A549 (cell line): ENCODE measurements at regions not wholly inside any gene's neighbourhood (a gene's known extent, or its start where the extent isn't known, plus 50 kb on each side); places are given as distances from the start of the nearest gene placed in this dataset.

Experiments
- ATAC-seq, 2 experiments: fragments of 200-7000 bp in 1 of 2; fragments of >200 bp in 1 of 2; cut with Nextera tagmentation in 1 of 2; cut with Tn5 transposase in 1 of 2; 3 replicates each; pipeline versions ENCODE4 v1.8.0 to v1.9.1; 2018 to 2020; ENCODE audit warnings: mild to moderate bottlenecking in 1 of 2, moderate library complexity in 1 of 2
- CTCF ChIA-PET: fragments of 300-600 bp; sonication (Branson Sonifier 250); formaldehyde crosslinking; extraction: SDS; loops from one replicate; lab custom pipeline; 2021; ENCODE audit warnings: antibody characterized with exemption, inconsistent platforms; lab: Yijun Ruan, JAX
- POLR2A ChIA-PET: fragments of 350-600 bp; formaldehyde crosslinking; extraction: SDS; loops from one replicate; lab custom pipeline; 2021; ENCODE audit warnings: antibody characterized with exemption, inconsistent platforms; lab: Yijun Ruan, JAX
- DNase-seq, 2 experiments: peaks; one replicate each; pipeline versions ENCODE4 v3.0.0 to v3.0.0-alpha.2; 2011 to 2016; ENCODE audit warnings: low read depth in 1 of 2, low spot score in 1 of 2
- FAIRE-seq: peaks from 2 replicates; lab custom pipeline; 2011; peaks lifted over from hg19 to GRCh38; lab: Jason Lieb, UNC
- H3K27ac ChIP-seq, 2 experiments: fragments of >200 bp; sonication (Bioruptor Twin); formaldehyde crosslinking; 3 replicates each; pipeline ENCODE4 v1.5.1; 2016 to 2017
- H3K4me1 ChIP-seq: fragments of >200 bp; sonication (Bioruptor Twin); formaldehyde crosslinking; 3 replicates; pipeline ENCODE4 v1.6.1; 2016
- H3K4me2 ChIP-seq: fragments of >200 bp; sonication (Bioruptor Twin); formaldehyde crosslinking; 3 replicates; pipeline ENCODE4 v1.6.1; 2016
- H3K4me3 ChIP-seq: fragments of >200 bp; sonication (Bioruptor Twin); formaldehyde crosslinking; 3 replicates; pipeline ENCODE4 v1.5.1; 2016
- H3K9me3 ChIP-seq: fragments of >200 bp; sonication (Bioruptor Twin); formaldehyde crosslinking; 3 replicates; pipeline ENCODE4 v1.6.1; 2016
- BHLHE40 ChIP-seq: IDR thresholded peaks from 2 replicates; pipeline ENCODE4 v1.6.1; 2012; ENCODE audit warnings: low read depth, low read length, inconsistent platforms
- CBX2 ChIP-seq: fragments of 200-600 bp; sonication (generic); IDR thresholded peaks from 2 replicates; pipeline ENCODE4 v1.6.1; 2016; ENCODE audit warnings: low read depth, mild to moderate bottlenecking, borderline replicate concordance
- CBX8 ChIP-seq: fragments of 200-600 bp; sonication (generic); IDR thresholded peaks from 2 replicates; pipeline ENCODE4 v1.6.1; 2016
- CHD4 ChIP-seq: fragments of 200-600 bp; sonication (generic); IDR thresholded peaks from 2 replicates; pipeline ENCODE4 v1.6.1; 2016; ENCODE audit warnings: antibody characterized with exemption, mild to moderate bottlenecking, borderline replicate concordance
- EHF ChIP-seq: fragments of 250-450 bp; sonication (Bioruptor Pico); IDR thresholded peaks from 2 replicates; pipeline ENCODE4 v1.5.0; 2020; ENCODE audit warnings: mild to moderate bottlenecking
- EHMT2 ChIP-seq: fragments of 200-600 bp; sonication (generic); IDR thresholded peaks from 2 replicates; pipeline ENCODE4 v1.6.1; 2016; ENCODE audit warnings: antibody characterized with exemption, low read depth, mild to moderate bottlenecking, moderate library complexity
- EP300 ChIP-seq, 2 experiments: fragments of >200 bp; sonication (Bioruptor Twin); formaldehyde crosslinking; IDR thresholded peaks; 2 replicates in 1 of 2; 3 replicates in 1 of 2; pipeline ENCODE4 v1.6.1; 2016 to 2017
- ESRRA ChIP-seq: fragments of 150-350 bp; IDR thresholded peaks from 2 replicates; pipeline ENCODE4 v1.6.1; 2014; ENCODE audit warnings: mild to moderate bottlenecking, low read length, borderline replicate concordance
- GATA3 ChIP-seq: IDR thresholded peaks from 2 replicates; pipeline ENCODE4 v1.6.1; 2012; ENCODE audit warnings: borderline replicate concordance
- HOXA7 ChIP-seq: fragments of 250-450 bp; sonication (Bioruptor Pico); IDR thresholded peaks from 2 replicates; pipeline ENCODE4 v1.5.0; 2020; ENCODE audit warnings: mild to moderate bottlenecking, moderate library complexity
- HOXB13 ChIP-seq: fragments of 250-450 bp; sonication (Bioruptor Pico); IDR thresholded peaks from 2 replicates; pipeline ENCODE4 v1.5.0; 2020; ENCODE audit warnings: low read depth, mild to moderate bottlenecking, moderate library complexity
- HOXB5 ChIP-seq: fragments of 250-450 bp; sonication (Bioruptor Pico); IDR thresholded peaks from 2 replicates; pipeline ENCODE4 v1.5.0; 2020; ENCODE audit warnings: mild to moderate bottlenecking, moderate library complexity
- JUNB ChIP-seq: fragments of >200 bp; sonication (Bioruptor Twin); formaldehyde crosslinking; IDR thresholded peaks from 2 replicates; pipeline ENCODE4 v1.6.1; 2016
- KDM1A ChIP-seq: fragments of 200-600 bp; sonication (generic); IDR thresholded peaks from 2 replicates; pipeline ENCODE4 v1.6.1; 2016; ENCODE audit warnings: low read depth, mild to moderate bottlenecking
- KDM5A ChIP-seq: fragments of 200-600 bp; sonication (generic); IDR thresholded peaks from 2 replicates; pipeline ENCODE4 v1.6.1; 2016; ENCODE audit warnings: antibody characterized with exemption, mild to moderate bottlenecking
- MAZ ChIP-seq: fragments of 150-350 bp; IDR thresholded peaks from 2 replicates; pipeline ENCODE4 v1.6.1; 2014; ENCODE audit warnings: antibody characterized with exemption, low read depth, low read length, borderline replicate concordance
- MYC ChIP-seq: IDR thresholded peaks from 2 replicates; pipeline ENCODE4 v1.6.1; 2012; ENCODE audit warnings: mild to moderate bottlenecking, inconsistent platforms, low read length, improper control_type of control experiment, borderline replicate concordance
- NFE2L2 ChIP-seq: fragments of 150-350 bp; conservative IDR thresholded peaks from 2 replicates; pipeline ENCODE4 v1.6.1; 2014; ENCODE audit warnings: low read length
- NPAS2 ChIP-seq: fragments of 250-450 bp; sonication (Bioruptor Pico); IDR thresholded peaks from 2 replicates; pipeline ENCODE4 v1.8.0; 2022; ENCODE audit warnings: mild to moderate bottlenecking, moderate library complexity, borderline replicate concordance
- POLR2AphosphoS2 ChIP-seq: conservative IDR thresholded peaks from 2 replicates; pipeline ENCODE4 v1.6.1; 2012; ENCODE audit warnings: low read length, improper control_type of control experiment, inconsistent platforms
- RAD21 ChIP-seq, 2 experiments: fragments of >200 bp in 1 of 2; sonication (Bioruptor Twin) in 1 of 2; formaldehyde crosslinking in 1 of 2; IDR thresholded peaks in 1 of 2; conservative IDR thresholded peaks in 1 of 2; 2 replicates in 1 of 2; 3 replicates in 1 of 2; pipeline ENCODE4 v1.6.1; 2012 to 2018; ENCODE audit warnings: inconsistent platforms in 1 of 2
- RFX5 ChIP-seq: fragments of 450-650 bp; IDR thresholded peaks from 2 replicates; pipeline ENCODE4 v1.7.1; 2014; ENCODE audit warnings: antibody characterized with exemption, mild to moderate bottlenecking, moderate library complexity
- RNF2 ChIP-seq: fragments of 200-600 bp; sonication (generic); IDR thresholded peaks from 2 replicates; pipeline ENCODE4 v1.6.1; 2016; ENCODE audit warnings: low read depth, mild to moderate bottlenecking, antibody characterized with exemption, moderate library complexity, borderline replicate concordance
- SREBF2 ChIP-seq: fragments of 450-650 bp; IDR thresholded peaks from 2 replicates; pipeline ENCODE4 v1.6.1; 2014; ENCODE audit warnings: mild to moderate bottlenecking, moderate library complexity
- TFCP2L1 ChIP-seq: fragments of 250-450 bp; sonication (Bioruptor Pico); IDR thresholded peaks from 2 replicates; pipeline ENCODE4 v1.5.0; 2021; ENCODE audit warnings: mild to moderate bottlenecking
- ZSCAN20 ChIP-seq: fragments of 250-450 bp; sonication (Bioruptor Pico); IDR thresholded peaks from 2 replicates; pipeline ENCODE4 v1.8.0; 2022; ENCODE audit warnings: mild to moderate bottlenecking, moderate library complexity
- WGBS: methylation state at CpG from one replicate; pipeline ENCODE4 v1.1.6; 2017; ENCODE audit errors: missing lambda C conversion rate; 5-methylcytosine and 5-hydroxymethylcytosine counted together
- TF ChIP-seq, protein P1 (sequence below): fragments of 150-350 bp; IDR thresholded peaks from 2 replicates; pipeline ENCODE4 v1.6.1; 2014; ENCODE audit warnings: low read depth, mild to moderate bottlenecking, low read length
- TF ChIP-seq, protein P2 (sequence below): IDR thresholded peaks from 2 replicates; pipeline ENCODE4 v1.6.1; 2012
- TF ChIP-seq, protein P3 (sequence below): fragments of >200 bp; sonication (Bioruptor Twin); formaldehyde crosslinking; IDR thresholded peaks from 3 replicates; pipeline ENCODE4 v1.5.1; 2016
- TF ChIP-seq, protein P4 (sequence below): fragments of >200 bp; sonication (Bioruptor Twin); formaldehyde crosslinking; IDR thresholded peaks from 2 replicates; pipeline ENCODE4 v1.6.1; 2016
- TF ChIP-seq, protein P5 (sequence below): fragments of >200 bp; sonication (Bioruptor Twin); formaldehyde crosslinking; IDR thresholded peaks from 3 replicates; pipeline ENCODE4 v1.6.1; 2016

DNA sequence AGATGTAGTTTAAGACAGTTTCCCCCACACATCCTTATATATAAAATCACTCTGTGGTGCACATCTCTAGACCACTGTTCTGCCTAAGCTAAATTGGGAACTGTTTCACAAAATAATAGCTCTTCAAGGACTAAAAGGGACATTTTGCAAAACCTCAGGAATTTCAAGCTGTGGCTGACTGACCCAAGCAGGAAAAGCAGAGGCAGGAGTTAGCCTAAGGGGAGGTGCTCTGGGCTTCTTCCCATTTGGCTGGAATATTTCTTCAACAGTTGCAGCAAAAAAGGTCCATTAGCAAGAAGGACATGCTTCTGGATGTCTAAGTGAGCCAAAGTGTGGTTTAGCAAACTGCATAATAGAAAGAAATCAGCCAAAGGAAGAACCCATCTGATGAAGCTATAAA, 551.2 kb upstream of the ANKRD30A start:
- H3K4me3 ChIP-seq, result no peak overlapping the region
- H3K4me2 ChIP-seq, result no peak overlapping the region
- H3K4me1 ChIP-seq, result no peaks in the 10 kb centered on the region
- H3K27ac ChIP-seq, result no peak overlapping the region
- POLR2A ChIA-PET, result no interaction called here
- 0 out of 3 replicates have a peak, but pooled peaks cover 5% of the 10 kb centered on the region for H3K9me3 ChIP-seq
- ATAC-seq, result no peak
- TF ChIP-seq CBX2 (no peak), HOXB5 (CRISPR knock-in tag) (no peak), EP300 (IDR thresholded peaks at IDR 0.05) (no peak)
- TF ChIP-seq, all 56 proteins: peak for 0
- CTCF ChIA-PET, result no interaction called here
- DNase-seq (no peak), FAIRE-seq (no peak)

DNA sequence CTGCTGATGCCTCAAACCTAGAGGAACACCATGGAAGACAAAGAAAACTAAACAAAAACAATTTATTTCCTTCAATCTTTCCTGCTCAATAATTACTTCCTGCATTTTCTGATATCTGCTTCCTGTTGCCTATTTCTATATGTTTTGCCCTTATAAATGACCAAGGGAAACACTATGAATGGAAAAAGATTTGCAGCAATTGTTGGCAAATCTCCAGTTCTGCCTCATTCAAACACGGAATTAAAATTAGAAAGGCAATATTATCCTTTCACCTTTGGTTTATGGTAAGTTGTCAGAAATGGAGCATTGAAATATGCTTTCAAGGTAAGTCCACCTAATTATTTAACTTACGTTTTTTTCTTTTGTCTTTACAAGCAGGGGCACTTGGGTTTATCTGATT, 552.2 kb upstream of the ANKRD30A start:
- no peak for ATAC-seq
- TF ChIP-seq TFCP2L1 (CRISPR knock-in tag) (no peak), RAD21 (conservative IDR thresholded peaks at IDR 0.05 in 1 of 2, IDR thresholded peaks at IDR 0.05 in 1 of 2) (no peak), CBX8 (no peak), RFX5 (no peak), HOXB13 (CRISPR knock-in tag) (no peak), EHF (CRISPR knock-in tag) (no peak), SREBF2 (no peak), NPAS2 (CRISPR knock-in tag) (no peak), CBX2 (no peak), HOXB5 (CRISPR knock-in tag) (no peak), KDM5A (no peak), ZSCAN20 (no peak), POLR2AphosphoS2 (no peak), NFE2L2 (no peak), JUNB (no peak), MYC (no peak), ESRRA (no peak), EHMT2 (no peak)
- TF ChIP-seq, protein P1, sequence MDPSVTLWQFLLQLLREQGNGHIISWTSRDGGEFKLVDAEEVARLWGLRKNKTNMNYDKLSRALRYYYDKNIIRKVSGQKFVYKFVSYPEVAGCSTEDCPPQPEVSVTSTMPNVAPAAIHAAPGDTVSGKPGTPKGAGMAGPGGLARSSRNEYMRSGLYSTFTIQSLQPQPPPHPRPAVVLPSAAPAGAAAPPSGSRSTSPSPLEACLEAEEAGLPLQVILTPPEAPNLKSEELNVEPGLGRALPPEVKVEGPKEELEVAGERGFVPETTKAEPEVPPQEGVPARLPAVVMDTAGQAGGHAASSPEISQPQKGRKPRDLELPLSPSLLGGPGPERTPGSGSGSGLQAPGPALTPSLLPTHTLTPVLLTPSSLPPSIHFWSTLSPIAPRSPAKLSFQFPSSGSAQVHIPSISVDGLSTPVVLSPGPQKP, result no peak
- TF ChIP-seq, protein P2, sequence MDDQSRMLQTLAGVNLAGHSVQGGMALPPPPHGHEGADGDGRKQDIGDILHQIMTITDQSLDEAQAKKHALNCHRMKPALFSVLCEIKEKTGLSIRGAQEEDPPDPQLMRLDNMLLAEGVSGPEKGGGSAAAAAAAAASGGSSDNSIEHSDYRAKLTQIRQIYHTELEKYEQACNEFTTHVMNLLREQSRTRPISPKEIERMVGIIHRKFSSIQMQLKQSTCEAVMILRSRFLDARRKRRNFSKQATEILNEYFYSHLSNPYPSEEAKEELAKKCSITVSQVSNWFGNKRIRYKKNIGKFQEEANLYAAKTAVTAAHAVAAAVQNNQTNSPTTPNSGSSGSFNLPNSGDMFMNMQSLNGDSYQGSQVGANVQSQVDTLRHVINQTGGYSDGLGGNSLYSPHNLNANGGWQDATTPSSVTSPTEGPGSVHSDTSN, result no peak
- ChIA-PET CTCF (no interaction called here), POLR2A (no interaction called here)
- FAIRE-seq, result no peak
- H3K27ac ChIP-seq, result no peak overlapping the region
- H3K4me3 ChIP-seq, result no peak overlapping the region
- peaks cover 9% of the 10 kb centered on the region; the same call in 1 of the 3 replicates for H3K9me3 ChIP-seq
- DNase-seq, result no peak
- H3K4me2 ChIP-seq, result no peak overlapping the region
- H3K4me1 ChIP-seq, result no peaks in the 10 kb centered on the region
- WGBS, result 38% methylated on average over 2 of the region's 2 CpGs

DNA sequence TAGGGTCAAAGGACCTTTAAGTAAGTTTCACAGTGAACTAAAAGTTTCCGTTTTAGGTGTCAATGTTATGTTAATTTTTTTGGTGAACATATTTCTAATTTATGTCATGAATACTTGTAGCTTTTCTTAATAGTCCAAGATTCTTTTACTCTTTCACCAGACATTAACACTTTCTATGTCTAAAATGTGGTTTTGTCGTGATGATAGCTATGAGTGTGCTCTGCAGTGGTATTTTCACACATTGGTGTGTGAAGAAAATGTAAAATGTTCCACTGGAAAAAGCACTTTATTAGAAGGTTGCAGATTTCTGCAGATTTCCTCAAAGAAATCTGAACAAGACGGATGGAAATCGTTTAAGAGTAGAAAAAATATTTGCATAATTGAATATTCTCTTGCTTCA, 561.0 kb upstream of the ANKRD30A start:
- CTCF ChIA-PET, result no interaction called here
- H3K4me1 ChIP-seq, result no peaks in the 10 kb centered on the region
- no peak overlapping the region for H3K4me2 ChIP-seq
- FAIRE-seq (no peak), DNase-seq (no peak), ATAC-seq (no peak)
- POLR2A ChIA-PET, result no interaction called here
- TF ChIP-seq, protein P3, sequence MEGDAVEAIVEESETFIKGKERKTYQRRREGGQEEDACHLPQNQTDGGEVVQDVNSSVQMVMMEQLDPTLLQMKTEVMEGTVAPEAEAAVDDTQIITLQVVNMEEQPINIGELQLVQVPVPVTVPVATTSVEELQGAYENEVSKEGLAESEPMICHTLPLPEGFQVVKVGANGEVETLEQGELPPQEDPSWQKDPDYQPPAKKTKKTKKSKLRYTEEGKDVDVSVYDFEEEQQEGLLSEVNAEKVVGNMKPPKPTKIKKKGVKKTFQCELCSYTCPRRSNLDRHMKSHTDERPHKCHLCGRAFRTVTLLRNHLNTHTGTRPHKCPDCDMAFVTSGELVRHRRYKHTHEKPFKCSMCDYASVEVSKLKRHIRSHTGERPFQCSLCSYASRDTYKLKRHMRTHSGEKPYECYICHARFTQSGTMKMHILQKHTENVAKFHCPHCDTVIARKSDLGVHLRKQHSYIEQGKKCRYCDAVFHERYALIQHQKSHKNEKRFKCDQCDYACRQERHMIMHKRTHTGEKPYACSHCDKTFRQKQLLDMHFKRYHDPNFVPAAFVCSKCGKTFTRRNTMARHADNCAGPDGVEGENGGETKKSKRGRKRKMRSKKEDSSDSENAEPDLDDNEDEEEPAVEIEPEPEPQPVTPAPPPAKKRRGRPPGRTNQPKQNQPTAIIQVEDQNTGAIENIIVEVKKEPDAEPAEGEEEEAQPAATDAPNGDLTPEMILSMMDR, result no peak
- TF ChIP-seq CHD4 (no peak), RNF2 (no peak), KDM1A (no peak), BHLHE40 (no peak), HOXA7 (no peak), GATA3 (no peak), ZSCAN20 (no peak), MAZ (no peak)
- TF ChIP-seq, protein P4, sequence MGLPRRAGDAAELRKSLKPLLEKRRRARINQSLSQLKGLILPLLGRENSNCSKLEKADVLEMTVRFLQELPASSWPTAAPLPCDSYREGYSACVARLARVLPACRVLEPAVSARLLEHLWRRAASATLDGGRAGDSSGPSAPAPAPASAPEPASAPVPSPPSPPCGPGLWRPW, result no peak
- TF ChIP-seq, protein P5, sequence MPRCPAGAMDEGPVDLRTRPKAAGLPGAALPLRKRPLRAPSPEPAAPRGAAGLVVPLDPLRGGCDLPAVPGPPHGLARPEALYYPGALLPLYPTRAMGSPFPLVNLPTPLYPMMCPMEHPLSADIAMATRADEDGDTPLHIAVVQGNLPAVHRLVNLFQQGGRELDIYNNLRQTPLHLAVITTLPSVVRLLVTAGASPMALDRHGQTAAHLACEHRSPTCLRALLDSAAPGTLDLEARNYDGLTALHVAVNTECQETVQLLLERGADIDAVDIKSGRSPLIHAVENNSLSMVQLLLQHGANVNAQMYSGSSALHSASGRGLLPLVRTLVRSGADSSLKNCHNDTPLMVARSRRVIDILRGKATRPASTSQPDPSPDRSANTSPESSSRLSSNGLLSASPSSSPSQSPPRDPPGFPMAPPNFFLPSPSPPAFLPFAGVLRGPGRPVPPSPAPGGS, result no peak
- peaks cover 4% of the 10 kb centered on the region; the same call in 1 of the 3 replicates for H3K9me3 ChIP-seq
- H3K4me3 ChIP-seq, result no peak overlapping the region
- no peak overlapping the region for H3K27ac ChIP-seq
- 46% methylated on average over 4 of the region's 4 CpGs for WGBS
